ENCODE measurements at regions not wholly inside any gene's neighbourhood (a gene's known extent, or its start where the extent isn't known, plus 50 kb on each side); places are given as distances from the start of the nearest gene placed in this dataset.

DNA sequence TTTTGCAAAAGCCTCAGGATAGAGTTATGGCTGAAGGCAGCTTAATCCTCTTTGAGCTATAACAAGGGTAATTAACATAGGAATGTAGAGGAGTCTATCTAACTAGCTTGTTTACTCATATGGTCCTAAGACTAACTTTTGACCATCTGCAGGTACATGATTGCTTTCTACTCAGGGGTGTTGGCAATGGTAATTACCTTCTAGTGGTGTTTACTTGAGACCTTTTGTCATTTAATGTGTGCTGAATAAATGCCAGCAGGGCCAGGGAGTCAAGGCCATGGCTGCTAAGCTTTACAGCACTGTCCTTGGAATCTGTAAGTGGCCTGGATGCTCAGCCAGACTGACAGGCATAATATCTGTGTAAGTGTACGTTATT is 1325.0 kb downstream of the XPNPEP1 start:
- in situ Hi-C loops (cut with MboI; ENCODE audit: low sequenced_read_pairs) (no loop called here), intact Hi-C loops (cut with micrococcal nuclease) (no loop called here), dilution Hi-C loops (cut with HindIII; ENCODE audit: low sequenced_read_pairs, unreplicated experiment) (no loop called here)
- H3K79me1 ChIP-seq (ENCODE audit: low read depth in 1 of 2, low read length in 2 of 2), result no peaks in the 10 kb centered on the region
- no peak overlapping the region for H3K14ac ChIP-seq (replicated peaks; ENCODE audit: low read depth, low read length)
- H3K9ac ChIP-seq (ENCODE audit: low read depth, low read length), result no peak overlapping the region
- DNase-seq, result no peak
- no peak overlapping the region for H3K4ac ChIP-seq (ENCODE audit: low read depth, low read length)
- H3K27ac ChIP-seq (ENCODE audit: insufficient read depth, low read length), result no peak overlapping the region
- H3K9me3 ChIP-seq (ENCODE audit: control insufficient read depth, insufficient read depth, low read length), result peaks cover 3% of the 10 kb centered on the region; the same call in 1 of the 2 replicates
- H2BK5ac ChIP-seq (ENCODE audit: low read depth, low read length, poor library complexity, severe bottlenecking), result no peak overlapping the region
- no peak for ATAC-seq (ENCODE audit: low read depth)
- H3K4me2 ChIP-seq (ENCODE audit: low read depth, low read length), result no peak overlapping the region
- H4K20me1 ChIP-seq (ENCODE audit: insufficient read depth, low read length), result no peaks in the 10 kb centered on the region
- H3K9me1 ChIP-seq (ENCODE audit: insufficient read depth, low read length), result no peaks in the 10 kb centered on the region
- H2AK9ac ChIP-seq (replicated peaks; ENCODE audit: low read depth, low read length, poor library complexity), result no peak overlapping the region
- no peak overlapping the region for H3K23ac ChIP-seq (ENCODE audit: low read depth, low read length)
- no peak overlapping the region for H4K8ac ChIP-seq (ENCODE audit: low read depth in 2 of 2, low read length in 2 of 2)
- no peaks in the 10 kb centered on the region for H3K27me3 ChIP-seq (ENCODE audit: control insufficient read depth, insufficient read depth, low read length)
- no peak overlapping the region for H4K5ac ChIP-seq (ENCODE audit: low read depth, low read length)
- no peaks in the 10 kb centered on the region for H3K36me3 ChIP-seq (ENCODE audit: control insufficient read depth, insufficient read depth, low read length)
- no peaks in the 10 kb centered on the region for H3K4me1 ChIP-seq (ENCODE audit: control insufficient read depth, insufficient read depth, low read length)
- H2BK15ac ChIP-seq (ENCODE audit: low read depth, low read length), result no peak overlapping the region
- ChIA-PET CTCF (no interaction called here), POLR2A (ENCODE audit: unreplicated experiment) (no interaction called here)
- H4K91ac ChIP-seq (ENCODE audit: insufficient read depth, low read depth, low read length), result no peak overlapping the region
- no peak overlapping the region for H3K4me3 ChIP-seq (ENCODE audit: insufficient read depth, low read depth, low read length)
- no CpG with 5 or more reads among the region's 1 CpG for WGBS, 2 experiments (ENCODE audit: extremely low coverage in 2 of 2, insufficient read length in 1 of 2)
- no peak overlapping the region for H2BK20ac ChIP-seq (ENCODE audit: low read depth, low read length)
- H2BK120ac ChIP-seq (ENCODE audit: low read depth, low read length), result no peak overlapping the region
- no peak overlapping the region for H2AK5ac ChIP-seq (ENCODE audit: low read depth, low read length)
- TF ChIP-seq CHD1 (IDR thresholded peaks at IDR 0.05; ENCODE audit: low read depth, low read length) (no peak), RAD21 (IDR thresholded peaks at IDR 0.05; ENCODE audit: low read length) (no peak), BHLHE40 (IDR thresholded peaks at IDR 0.05; ENCODE audit: low read depth, low read length) (no peak), MAFK (IDR thresholded peaks at IDR 0.05; ENCODE audit: low read depth, low read length) (no peak), MAZ (IDR thresholded peaks at IDR 0.05; ENCODE audit: borderline replicate concordance, low read depth, low read length) (no peak), FOS (IDR thresholded peaks at IDR 0.05; ENCODE audit: low read depth, low read length) (no peak), POLR2A (IDR thresholded peaks at IDR 0.05; ENCODE audit: low read depth, low read length) (no peak), RFX5 (IDR thresholded peaks at IDR 0.05; ENCODE audit: low read depth, low read length) (no peak), SMC3 (IDR thresholded peaks at IDR 0.05; ENCODE audit: low read depth, low read length) (no peak), MXI1 (IDR thresholded peaks at IDR 0.05; ENCODE audit: borderline replicate concordance, low read depth, low read length) (no peak)
- TF ChIP-seq, protein P1, sequence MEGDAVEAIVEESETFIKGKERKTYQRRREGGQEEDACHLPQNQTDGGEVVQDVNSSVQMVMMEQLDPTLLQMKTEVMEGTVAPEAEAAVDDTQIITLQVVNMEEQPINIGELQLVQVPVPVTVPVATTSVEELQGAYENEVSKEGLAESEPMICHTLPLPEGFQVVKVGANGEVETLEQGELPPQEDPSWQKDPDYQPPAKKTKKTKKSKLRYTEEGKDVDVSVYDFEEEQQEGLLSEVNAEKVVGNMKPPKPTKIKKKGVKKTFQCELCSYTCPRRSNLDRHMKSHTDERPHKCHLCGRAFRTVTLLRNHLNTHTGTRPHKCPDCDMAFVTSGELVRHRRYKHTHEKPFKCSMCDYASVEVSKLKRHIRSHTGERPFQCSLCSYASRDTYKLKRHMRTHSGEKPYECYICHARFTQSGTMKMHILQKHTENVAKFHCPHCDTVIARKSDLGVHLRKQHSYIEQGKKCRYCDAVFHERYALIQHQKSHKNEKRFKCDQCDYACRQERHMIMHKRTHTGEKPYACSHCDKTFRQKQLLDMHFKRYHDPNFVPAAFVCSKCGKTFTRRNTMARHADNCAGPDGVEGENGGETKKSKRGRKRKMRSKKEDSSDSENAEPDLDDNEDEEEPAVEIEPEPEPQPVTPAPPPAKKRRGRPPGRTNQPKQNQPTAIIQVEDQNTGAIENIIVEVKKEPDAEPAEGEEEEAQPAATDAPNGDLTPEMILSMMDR (conservative IDR thresholded peaks at IDR 0.05; ENCODE audit: low read depth, low read length), result no peak
- no peak overlapping the region for H2AFZ ChIP-seq (replicated peaks; ENCODE audit: low read length, poor library complexity)
- H3K18ac ChIP-seq (ENCODE audit: low read depth, low read length), result no peak overlapping the region
- H3K56ac ChIP-seq (ENCODE audit: extremely low read depth, insufficient read depth, low read length), result no peak overlapping the region
- no TSS peak for BruUV-seq (replicated peaks)

All from IMR-90 (cell line).